Ishikawa (cell line): ENCODE measurements at regions not wholly inside any gene's neighbourhood (a gene's known extent, or its start where the extent isn't known, plus 50 kb on each side); places are given as distances from the start of the nearest gene placed in this dataset.

ENCODE experiments used
- CEBPB ChIP-seq: IDR thresholded peaks from 2 replicates; pipeline ENCODE4 v1.6.1; 2012
- CREB1 ChIP-seq: IDR thresholded peaks from 2 replicates; pipeline ENCODE4 v1.6.1; 2012; ENCODE audit warnings: low read depth
- EP300 ChIP-seq: IDR thresholded peaks from 2 replicates; pipeline ENCODE4 v1.6.1; 2012; ENCODE audit warnings: borderline replicate concordance
- MAX ChIP-seq: IDR thresholded peaks from 2 replicates; pipeline ENCODE4 v1.6.1; 2012
- NFIC ChIP-seq: IDR thresholded peaks from 2 replicates; pipeline ENCODE4 v1.6.1; 2012
- RAD21 ChIP-seq: IDR thresholded peaks from 2 replicates; pipeline ENCODE4 v1.6.1; 2012; ENCODE audit warnings: low read depth
- REST ChIP-seq: IDR thresholded peaks from 2 replicates; pipeline ENCODE4 v1.6.1; 2012; ENCODE audit warnings: low read depth, mild to moderate bottlenecking
- TAF1 ChIP-seq: IDR thresholded peaks from 2 replicates; pipeline ENCODE4 v1.6.1; 2012; ENCODE audit warnings: low read depth, mild to moderate bottlenecking
- USF1 ChIP-seq: IDR thresholded peaks from 2 replicates; pipeline ENCODE4 v1.6.1; 2012
- YY1 ChIP-seq: IDR thresholded peaks from 2 replicates; pipeline ENCODE4 v1.6.1; 2012; ENCODE audit warnings: low read depth

GRCh38 chrX:65034668-65035445 is 58.6 kb upstream of the ZC4H2 start, which contains the start of gene ZC3H12B:
- TF ChIP-seq RAD21 (no peak), REST (no peak), MAX (no peak), CEBPB (no peak), CREB1 (no peak), TAF1 (no peak), USF1 (no peak), NFIC (no peak), YY1 (no peak), EP300 (no peak)
